GM18507 (cell line): ENCODE measurements at regions not wholly inside any gene's neighbourhood (a gene's known extent, or its start where the extent isn't known, plus 50 kb on each side); places are given as distances from the start of the nearest gene placed in this dataset.
"Not testable (repeated sequence)": the region's sequence is repeated elsewhere in the genome, so short reads cannot be mapped to it uniquely, and the experiment has no call there.

Experiments used
- DNase-seq: peaks from one replicate; pipeline ENCODE4 v3.0.0; 2011; ENCODE audit warnings: low read depth; ENCODE audit not compliant: insufficient read length; ENCODE audit errors: extremely low spot score
- FAIRE-seq: peaks from 2 replicates; lab custom pipeline; 2011; peaks lifted over from hg19 to GRCh38; lab: Jason Lieb, UNC

- not testable (repeated sequence) for DNase-seq, FAIRE-seq
Measured at GRCh38 chr1:83365320-83365719, 633.6 kb downstream of the TTLL7 start.

DNA sequence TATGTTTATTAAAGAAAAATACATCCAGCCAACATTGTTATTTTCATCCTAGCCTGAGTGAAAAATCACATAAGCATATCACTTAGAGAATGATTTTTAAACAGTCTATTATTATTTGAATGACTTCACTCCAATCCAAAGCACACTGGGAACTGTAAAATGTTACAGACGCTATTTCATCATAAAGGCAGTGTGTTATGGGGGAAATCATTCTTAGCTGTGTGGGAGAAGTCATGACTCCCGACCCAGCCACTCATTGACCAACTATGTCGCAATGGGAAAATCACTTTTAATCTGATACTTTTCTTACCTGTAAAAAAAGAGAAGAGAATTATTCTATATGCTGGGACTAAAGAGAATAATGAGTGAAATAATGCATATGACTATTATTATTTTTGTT is 653.6 kb downstream of the TTLL7 start:
- not testable (repeated sequence) for DNase-seq, FAIRE-seq

DNA sequence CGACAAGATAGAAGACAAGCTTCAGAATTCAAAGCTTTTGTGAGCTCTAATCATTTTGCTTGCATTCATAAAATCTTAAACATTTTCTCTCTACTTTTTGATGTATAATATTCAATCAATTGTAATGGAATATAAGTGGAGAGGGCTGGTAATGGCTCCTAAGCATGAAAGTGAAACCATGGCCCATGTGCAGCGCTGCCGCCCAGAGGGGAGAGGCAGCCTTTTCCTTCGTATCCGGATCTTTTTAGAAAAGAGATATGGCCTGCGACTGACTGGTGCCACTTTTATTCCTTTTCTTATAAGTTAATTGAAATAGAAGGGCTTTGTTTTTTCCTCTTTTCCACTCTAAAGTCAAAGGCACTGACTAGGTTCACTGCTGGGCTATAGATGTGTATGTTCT is 655.2 kb downstream of the TTLL7 start:
- DNase-seq, FAIRE-seq: not testable (repeated sequence)

GRCh38 chr1:83342995-83343394 is 655.9 kb downstream of the TTLL7 start:
- not testable (repeated sequence) for FAIRE-seq, DNase-seq

DNA sequence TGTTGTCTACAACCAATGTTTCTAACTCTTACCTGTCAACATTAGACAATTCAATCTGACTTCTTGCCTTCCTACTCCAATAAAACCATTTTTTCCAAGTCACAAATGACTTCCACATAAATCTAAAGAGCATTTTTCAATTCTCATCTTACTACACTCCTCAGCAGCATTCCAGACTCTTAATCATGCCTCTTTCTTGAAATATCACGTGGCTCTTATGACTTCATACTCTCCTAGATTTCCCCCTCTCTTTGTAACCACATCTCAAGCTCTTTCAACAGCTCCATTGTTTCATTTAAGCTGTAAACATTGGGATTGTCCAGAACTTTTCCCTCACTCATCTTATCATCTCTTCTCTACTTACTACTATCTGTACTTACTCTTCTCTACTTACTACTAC is 666.6 kb downstream of the TTLL7 start:
- peak; percentile 68 for FAIRE-seq
- DNase-seq: not testable (repeated sequence)

- no peak for DNase-seq
- no peak for FAIRE-seq
Measured at GRCh38 chr1:83318366-83318765, 680.6 kb downstream of the TTLL7 start.

- FAIRE-seq, DNase-seq: not testable (repeated sequence)
Measured at GRCh38 chr1:83315446-83315845, 683.5 kb downstream of the TTLL7 start.

- FAIRE-seq, DNase-seq: not testable (repeated sequence)
Measured at GRCh38 chr1:83310161-83310560, 688.8 kb downstream of the TTLL7 start.

DNA sequence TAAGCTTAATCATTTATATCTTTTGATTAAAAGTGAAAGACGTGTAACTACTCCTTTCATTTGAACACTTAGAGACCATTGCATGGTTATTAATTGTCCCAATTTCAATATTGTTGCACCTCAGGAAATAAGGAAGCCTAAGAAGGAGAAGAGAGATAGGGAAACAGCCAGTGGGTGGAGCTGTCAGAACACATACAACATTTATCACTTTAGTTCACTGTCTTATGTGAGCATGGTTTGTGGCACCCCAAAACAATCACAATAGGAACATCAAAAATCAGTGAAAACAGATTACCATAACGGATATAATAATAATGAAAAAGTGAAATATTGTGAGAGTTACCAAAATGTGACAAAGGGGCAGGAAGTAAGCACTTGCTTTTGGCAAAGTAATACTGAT is 689.9 kb downstream of the TTLL7 start:
- FAIRE-seq: not testable (repeated sequence)

DNA sequence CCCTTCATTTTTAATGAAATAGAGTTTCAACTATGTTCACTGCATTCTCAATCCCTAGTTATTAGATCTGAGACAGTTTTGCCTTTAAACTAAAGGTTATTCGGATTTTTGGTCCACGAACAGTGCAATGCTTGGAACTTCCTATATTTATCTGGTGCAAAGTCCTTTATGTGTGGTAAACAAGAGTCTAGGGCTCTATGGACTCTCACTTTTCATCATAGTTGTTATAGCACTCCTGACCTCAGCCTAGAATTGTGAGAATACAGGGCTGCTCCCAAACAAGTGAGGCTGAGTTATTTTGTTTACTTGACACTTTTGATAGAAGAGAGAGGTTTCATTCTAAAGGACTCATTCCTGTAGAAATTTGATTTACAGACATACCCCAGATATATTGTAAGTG is 692.1 kb downstream of the TTLL7 start:
- not testable (repeated sequence) for FAIRE-seq, DNase-seq

More for the DNA sequence above, 689.9 kb downstream of the TTLL7 start:
- not testable (repeated sequence) for DNase-seq

DNA sequence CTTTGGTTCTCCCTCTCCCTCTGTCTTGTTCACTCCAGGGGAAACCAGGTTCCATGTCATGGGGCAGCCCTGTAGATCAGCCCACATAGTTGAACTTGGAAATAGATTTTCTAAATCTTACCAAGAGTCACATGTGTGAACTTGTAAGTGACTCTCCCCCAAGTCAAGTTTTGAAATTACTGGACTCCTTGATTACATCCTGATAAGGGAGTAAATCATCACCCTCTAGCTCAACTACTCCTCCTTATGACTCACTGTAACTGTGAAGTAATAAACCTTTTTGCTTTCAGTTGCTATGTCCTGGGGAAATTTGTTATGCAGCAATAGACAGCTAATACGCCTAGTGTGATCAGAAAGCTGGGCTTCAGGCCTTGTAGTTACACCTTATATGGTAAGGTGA is 703.3 kb downstream of the TTLL7 start:
- not testable (repeated sequence) for DNase-seq, FAIRE-seq

DNA sequence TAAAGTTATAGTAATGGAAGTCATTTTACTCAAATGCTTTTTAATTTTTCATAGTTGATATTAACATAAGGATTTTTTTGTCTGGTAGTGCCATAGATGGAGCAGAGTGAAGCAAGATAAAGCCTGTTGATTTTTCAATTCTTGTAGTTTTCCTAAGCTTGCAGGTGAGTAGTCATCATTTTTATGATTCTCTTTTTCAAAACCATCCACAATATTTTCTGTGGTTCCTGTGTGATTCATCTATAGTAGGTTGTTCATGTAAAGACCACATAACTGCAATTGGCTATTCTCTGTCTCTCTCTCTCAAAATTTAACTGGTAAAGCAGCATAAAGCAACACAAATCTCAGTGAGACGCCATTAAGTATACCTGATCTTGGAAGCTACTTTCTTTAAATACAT is 711.5 kb downstream of the TTLL7 start:
- not testable (repeated sequence) for FAIRE-seq, DNase-seq

- FAIRE-seq, DNase-seq: not testable (repeated sequence)
Measured at GRCh38 chr1:83274656-83275055, 724.3 kb downstream of the TTLL7 start.

- not testable (repeated sequence) for DNase-seq, FAIRE-seq
Measured at GRCh38 chr1:83272484-83272883, 726.4 kb downstream of the TTLL7 start.

- FAIRE-seq, DNase-seq: not testable (repeated sequence)
Measured at GRCh38 chr1:83271834-83272233, 727.1 kb downstream of the TTLL7 start.

GRCh38 chr1:83270801-83271200 is 728.1 kb downstream of the TTLL7 start:
- DNase-seq: not testable (repeated sequence)
- peak; percentile 56 for FAIRE-seq

- FAIRE-seq, DNase-seq: not testable (repeated sequence)
Measured at GRCh38 chr1:83263808-83264207, 735.1 kb downstream of the TTLL7 start.

GRCh38 chr1:83251687-83252086 is 747.2 kb downstream of the TTLL7 start:
- FAIRE-seq: not testable (repeated sequence)

GRCh38 chr1:83246780-83247179 is 752.2 kb downstream of the TTLL7 start:
- FAIRE-seq, DNase-seq: not testable (repeated sequence)

More at GRCh38 chr1:83251687-83252086, 747.2 kb downstream of the TTLL7 start:
- DNase-seq: not testable (repeated sequence)

DNA sequence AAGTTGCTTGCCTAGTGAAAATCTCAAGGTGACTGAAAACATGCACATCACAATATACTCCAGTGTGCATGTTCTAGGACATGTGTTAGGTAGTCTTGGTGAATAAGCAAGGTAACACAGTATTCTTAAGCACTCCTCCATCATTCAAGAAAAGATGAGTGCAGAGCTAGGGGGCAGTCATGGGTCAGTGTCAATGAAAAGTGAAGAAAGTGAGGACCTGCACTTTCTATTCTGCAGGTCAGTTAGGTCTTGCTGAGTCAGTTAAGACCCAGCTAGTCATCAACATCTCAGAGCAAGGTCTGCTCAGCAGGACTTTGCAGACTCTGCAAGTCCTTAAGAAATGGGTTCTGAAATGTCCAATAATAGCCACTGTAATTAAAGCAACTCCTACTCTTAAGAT is 754.1 kb downstream of the TTLL7 start:
- peak; percentile 42 for FAIRE-seq
- not testable (repeated sequence) for DNase-seq

DNA sequence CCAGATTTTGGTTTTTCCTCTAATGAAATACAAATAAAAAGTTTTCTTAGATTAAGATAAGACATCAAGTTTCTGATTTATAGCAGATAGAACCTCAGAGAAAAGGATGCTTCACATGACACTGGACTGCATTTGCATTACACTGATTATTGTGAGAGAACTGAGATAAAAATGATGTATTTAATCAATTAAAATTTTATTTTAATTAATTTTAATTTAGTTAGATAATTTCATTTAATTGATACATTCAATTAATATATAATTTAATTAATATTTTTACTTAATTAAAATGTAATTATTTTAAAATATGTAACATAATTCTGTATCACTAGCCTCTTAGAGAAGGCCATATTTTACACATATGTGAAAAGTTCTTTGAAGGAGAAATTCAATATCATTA is 759.4 kb downstream of the TTLL7 start:
- not testable (repeated sequence) for DNase-seq, FAIRE-seq
